OCI-M1 (cell line): ENCODE measurements at regions not wholly inside any gene's neighbourhood (a gene's known extent, or its start where the extent isn't known, plus 50 kb on each side); places are given as distances from the start of the nearest gene placed in this dataset.
"Not testable (repeated sequence)": the region's sequence is repeated elsewhere in the genome, so short reads cannot be mapped to it uniquely, and the experiment has no call there.

Experiments
- DNase-seq: peaks from one replicate; lab custom pipeline; 2025; lab: John Stamatoyannopoulos, UW

DNA sequence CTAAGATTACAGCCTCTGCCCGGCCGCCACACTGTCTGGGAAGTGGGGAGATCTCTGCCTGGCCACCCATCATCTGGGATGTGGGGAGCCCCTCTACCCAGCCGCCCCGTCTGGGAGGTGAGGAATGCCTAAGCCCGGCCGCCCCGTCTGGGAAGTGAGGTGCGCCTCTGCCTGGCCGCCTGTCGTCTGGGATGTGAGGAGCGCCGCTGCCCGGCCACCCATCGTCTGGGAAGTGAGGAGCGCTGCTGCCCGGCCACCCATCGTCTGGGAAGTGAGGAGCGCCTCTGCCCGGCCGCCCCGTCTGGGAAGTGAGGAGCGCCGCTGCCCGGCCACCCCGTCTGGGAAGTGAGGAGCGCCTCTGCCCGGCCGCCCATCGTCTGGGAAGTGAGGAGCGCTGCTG is 135.9 kb upstream of the PROKR2 start:
- not testable (repeated sequence) for DNase-seq

DNA sequence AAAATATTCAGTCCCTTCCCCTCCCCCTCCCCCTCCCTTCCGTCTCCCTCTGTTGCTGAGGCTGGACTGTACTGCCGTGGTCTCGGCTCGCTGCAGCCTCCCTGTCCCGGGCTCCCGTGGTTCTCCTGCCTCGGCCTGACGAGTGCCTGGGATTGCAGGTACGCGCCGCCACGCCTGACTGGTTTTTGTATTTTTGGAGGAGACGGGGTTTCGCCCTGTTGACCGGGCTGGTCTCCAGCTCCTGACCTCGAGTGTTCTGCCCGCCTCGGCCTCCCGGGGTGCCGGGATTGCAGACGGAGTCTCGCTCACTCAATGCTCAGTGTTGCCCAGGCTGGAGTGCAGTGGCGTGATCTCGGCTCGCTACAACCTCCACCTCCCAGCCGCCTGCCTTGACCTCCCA is 135.5 kb upstream of the PROKR2 start:
- not testable (repeated sequence) for DNase-seq

DNA sequence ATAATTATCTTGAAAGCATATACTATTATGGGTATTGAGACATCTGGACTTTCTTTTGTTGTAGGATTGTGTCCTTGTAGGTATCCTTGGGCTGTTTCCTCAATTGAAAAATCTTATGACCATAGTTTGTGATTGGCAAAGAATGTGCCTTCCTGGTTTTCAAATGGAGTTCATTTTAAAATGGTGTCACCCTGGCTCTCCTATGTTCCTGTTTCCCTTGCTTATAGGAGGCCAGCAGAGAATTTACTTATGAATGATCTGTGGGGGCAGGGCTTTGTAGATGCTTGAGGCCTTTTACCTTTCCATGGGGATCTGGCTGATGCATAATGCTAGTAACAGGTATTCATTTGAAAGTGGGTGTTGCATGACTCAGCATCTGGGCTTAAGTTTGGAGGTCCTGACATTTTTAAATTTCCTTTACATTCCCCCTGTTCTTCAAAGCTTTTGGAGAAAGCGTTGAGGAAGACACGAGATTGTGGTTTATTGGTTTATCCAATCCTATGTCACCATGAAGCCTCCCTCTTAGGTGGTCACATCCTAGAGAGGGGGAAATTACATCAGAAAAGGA is 135.0 kb upstream of the PROKR2 start:
- DNase-seq: no peak

DNA sequence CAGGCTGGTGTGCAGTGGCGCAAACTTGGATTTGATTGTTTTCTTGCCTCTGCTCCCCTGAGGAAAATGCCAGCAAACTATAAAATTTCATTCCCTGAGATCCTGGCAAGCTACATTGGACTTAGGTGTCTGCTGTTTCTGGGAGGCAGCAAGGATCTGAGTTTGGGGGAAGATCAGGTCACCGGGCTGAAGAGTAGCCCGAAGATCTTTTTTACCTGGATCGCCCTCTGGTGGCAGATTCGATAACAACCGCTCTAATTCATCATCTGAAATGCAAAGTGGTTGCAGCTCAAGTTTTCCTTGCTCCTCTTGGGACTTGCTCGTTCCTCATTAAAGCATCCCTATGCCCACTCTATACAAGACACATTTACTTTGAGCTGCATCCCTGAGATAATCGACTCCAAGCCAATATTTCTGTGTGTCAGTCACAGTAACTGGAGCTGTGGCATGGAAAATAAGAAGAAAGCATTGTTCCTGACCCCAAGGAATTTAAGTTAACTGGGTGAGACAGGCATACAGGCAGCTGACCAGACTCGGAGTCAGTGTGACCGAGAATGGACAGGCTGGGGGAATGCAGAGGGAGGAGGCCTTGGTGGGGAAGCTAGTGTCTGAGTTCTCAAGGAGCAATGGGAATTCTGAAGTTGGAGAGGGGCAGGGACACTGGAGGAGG is 131.8 kb upstream of the PROKR2 start:
- peak; percentile 69 for DNase-seq

DNA sequence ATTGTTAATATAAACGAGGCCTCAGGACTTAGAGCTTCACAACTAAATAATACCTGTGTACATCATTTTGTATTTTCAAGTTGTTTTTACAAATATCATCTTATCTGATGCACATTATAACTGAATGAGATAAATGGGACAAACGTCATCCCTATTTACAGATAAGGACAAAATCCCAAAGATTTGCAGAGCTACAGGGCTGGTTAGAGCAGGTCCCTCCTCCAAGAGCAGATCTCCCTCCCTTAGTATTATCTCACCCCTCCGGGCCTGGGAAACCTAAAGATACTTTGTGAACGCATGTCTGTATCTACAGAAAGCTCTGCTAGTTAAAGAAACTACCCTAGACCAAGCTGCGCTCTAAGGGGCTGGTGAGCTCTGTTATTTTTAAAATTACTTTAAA is 130.4 kb upstream of the PROKR2 start:
- no peak for DNase-seq

DNA sequence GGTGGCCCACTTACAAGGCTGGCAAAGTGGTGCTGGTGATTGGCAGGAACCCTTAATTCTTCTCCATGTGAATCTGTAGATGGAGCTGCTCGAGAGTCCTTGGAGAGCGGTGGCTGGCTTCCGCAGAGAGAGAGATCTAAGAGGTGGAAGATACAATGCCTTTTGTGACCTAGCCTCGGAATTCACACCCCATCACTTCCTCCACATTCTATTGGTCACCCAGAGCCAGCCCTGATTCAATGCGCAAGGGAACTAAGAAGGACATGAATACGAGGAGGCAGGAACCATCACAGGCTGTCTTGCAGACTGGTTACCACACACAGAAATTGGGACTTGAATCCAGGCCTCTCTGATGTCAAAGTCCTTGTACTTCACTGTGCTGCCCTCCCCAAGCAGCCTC is 128.9 kb upstream of the PROKR2 start:
- DNase-seq: no peak

DNA sequence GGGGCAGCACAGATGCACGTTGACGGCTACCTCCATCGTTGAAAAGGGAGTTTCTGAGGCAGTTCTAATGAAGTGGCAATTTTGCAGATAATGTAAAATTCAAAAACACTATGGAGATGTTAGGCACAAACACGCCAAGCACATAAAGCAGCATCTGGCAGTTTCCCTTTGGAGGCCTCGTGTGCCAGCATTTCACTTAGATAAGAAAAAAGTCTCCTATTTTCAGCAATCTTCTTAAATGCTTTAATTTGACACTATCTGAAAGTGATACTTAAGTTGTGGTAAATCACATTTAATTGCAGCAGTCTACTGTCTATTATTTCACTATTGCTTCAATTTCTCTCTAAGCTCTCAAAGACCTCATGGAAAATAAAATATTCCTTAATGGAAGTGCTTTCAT is 125.3 kb upstream of the PROKR2 start:
- DNase-seq: no peak

DNA sequence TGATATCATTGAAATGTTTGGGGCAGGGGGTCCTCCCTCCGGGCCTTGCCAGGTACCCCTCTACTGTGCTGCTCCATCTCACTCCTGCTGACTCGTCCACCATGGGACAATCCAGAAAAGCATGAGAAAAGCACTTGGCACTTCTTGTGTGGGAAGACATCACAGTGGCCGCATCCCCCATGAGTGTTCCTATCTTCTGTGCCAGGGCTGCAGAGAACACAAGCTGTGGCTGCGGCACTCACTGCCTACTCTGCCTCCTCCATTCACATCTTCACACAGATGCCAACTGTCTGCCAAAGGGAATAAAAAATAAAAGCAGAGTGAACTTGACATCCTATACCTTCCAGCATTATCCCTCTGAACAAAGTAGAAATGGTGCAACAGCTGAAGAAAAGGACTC is 117.4 kb upstream of the PROKR2 start:
- DNase-seq: no peak

DNA sequence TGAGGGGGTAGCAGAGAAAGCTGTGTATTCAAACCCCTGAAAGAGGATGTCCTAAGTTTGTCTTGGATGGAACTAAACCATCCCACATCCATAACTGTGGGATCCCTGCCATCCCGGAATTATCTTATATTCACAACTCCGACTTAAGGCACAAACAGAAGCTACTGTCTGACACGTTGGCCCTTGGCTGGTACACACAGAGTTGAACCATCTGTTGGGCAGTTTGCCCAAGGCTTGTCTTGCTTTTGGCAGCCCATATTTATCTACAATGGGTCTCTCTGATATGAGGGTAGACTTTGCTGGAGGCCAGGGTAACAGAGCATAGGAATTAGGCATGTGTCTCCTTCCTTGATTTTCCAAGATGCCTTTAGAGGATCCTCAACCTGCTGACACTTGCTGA is 116.6 kb upstream of the PROKR2 start:
- DNase-seq: no peak

DNA sequence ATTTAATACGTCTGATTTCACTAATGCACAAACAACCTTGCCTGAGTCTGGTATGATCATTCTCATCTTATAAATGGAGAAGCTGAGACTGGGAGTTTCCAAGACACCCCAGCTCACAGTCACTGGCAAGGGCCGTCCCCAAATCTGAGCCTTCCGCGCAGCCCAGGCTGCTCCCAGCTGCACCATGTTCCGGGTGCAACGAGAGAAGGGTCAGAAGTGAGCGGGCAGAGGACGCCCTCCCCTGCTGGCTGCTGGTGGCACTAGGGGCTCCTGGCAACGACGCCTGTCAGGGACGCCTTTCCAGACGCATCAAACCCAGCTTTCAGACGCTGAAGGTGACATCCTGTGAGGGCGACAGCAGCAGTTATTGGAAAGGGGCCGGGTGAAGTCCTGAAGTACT is 115.3 kb upstream of the PROKR2 start:
- DNase-seq: no peak

DNA sequence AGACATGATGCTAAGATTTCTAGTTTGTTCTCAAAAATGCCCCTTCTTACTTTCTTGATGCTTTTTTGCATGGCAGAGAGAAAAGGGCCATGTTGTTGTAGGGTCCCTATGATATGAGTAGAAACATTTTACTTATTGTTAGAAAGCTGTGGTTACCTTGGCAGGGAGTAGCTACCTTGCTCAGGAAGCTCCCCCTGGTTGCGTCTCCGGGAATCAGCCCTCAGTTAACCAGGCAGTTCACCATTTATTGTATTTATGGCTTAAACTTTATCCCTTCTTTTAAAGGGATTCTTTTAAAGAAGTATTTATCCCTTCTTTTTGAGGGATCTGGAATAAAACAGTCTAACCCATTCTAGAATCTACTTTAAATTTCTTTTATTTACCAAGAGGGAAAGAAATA is 113.9 kb upstream of the PROKR2 start:
- DNase-seq: no peak

DNA sequence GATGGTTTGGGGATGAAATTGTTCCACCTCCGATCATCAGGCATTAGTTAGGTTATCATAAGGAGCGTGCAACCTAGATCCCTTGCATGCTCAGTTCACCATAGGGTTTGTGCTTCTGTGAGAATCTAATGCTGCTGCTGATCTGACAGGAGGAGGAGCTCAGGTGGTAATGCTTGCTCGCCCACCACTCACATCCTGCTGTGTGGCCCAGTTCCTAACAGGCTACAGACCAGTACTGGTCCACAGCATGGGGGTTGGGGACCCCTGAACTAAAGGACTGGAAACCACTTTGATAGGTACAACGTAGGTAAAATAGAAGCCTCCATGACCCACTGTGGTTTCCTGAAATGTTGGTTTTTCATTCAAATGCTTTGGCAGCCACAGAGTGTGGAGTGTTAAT is 109.3 kb upstream of the PROKR2 start:
- no peak for DNase-seq

DNA sequence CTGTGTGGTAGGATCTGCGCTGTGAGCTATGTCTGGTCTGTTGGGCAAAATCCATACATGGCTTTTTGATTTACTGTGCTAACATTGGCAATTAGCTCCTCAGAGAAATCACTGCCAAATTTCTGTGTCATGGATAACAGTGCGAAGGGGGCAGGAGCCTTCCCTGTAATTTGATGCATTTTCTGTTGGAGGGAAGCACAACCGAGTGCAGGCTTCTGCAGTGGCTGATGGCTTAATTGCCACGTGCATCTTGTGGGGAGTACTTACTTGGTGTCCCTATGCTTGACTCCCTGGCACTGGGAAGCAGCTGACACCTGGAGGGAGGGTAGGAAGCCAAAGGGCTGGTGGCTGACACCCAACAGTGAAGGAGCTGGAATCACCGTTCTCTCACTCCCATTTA is 99.3 kb upstream of the PROKR2 start:
- DNase-seq: no peak

DNA sequence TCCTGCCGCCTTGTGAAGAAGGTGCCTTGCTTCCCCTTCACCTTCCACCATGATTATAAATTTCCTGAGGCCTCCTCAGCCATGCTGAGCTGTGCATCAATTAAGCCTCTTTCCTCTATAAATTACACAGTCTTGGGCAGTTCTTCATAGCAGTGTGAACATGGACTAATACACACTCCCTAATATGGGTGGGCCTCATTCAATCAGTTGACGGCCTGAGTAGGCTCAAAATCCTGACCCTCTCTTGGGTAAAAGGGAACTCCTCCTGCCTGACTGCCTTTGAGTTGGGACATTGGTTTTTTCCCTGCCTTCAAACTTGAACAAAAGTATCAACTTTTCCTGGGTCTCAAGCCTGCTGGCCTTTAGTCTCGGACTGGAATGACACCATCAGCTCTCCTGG is 96.6 kb upstream of the PROKR2 start:
- no peak for DNase-seq

DNA sequence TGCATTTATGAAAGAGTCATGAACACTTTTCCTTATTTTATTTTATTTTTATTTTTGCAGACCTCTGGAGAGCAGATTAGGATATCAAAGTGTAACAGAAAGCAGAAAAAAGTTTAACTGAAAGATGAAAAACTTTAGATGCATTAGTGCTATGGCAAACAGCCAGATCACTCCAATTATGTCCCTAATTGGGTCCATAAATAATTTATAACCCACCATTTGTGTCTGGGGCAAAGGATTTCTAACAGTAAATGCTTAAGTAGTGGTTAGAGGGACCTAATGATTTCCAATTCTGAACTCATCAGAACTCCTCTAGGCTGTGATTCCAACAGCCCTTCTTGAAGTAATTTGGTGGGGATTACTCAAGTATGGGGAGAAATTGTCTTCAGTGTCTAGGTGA is 93.7 kb upstream of the PROKR2 start:
- DNase-seq: no peak

DNA sequence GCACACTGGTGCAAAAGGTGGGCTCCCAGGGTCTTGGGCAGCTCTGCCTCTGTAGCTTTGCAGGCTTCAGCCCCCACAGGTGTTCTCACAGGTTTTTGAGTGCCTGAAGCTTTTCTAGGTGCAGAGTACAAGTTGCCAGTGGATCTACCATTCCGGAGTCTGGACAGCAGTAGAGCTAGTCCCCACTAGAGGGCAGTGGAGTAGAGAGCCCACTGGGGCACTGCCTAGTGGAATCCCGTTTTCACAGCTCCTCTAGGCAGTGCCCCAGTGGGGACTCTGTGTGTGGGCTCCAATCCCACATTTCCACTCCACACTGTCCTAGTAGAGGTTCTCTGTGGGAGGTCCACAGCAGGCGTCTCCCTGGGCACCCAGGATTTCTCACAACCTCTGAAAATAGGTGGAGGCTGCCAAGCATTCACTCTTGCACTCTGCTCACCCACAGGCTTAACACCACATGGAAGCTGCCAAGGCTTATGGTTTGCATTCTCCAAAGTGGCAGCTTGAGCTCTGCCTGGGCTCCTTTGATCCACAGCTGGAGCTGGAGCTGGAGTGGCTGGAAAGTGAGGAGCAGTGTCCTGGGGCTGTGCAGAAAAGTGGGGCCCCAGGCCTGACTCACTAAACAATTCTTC is 86.3 kb upstream of the PROKR2 start:
- peak; percentile 63 for DNase-seq

DNA sequence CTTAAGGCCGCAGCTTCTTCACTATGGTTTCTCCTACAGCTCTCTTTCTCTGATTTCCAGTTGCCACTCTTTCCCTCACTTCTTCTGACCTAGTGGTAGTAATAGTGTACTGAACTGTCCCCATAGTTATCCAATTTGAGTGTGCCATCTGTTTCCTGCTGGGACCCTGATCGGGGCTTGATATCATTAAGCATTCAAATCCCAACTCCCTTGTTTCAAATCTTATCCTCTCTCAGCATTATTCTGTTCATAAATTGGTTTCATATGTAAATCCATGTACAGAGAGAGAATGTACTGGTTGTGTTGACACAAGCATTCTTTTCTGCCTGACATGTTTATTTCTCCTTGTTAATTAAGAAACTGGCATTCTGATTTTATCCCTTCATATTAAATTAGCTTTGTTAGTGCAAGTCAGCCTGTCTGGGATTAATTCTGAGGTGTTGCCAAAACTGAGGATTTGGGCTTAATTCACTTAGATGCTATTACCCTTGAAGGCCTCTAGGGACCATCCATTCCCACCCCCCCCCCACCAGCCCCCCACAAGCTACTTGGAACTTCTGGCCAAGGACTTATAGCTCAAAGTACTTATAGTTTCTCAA is 84.6 kb upstream of the PROKR2 start:
- DNase-seq: no peak

DNA sequence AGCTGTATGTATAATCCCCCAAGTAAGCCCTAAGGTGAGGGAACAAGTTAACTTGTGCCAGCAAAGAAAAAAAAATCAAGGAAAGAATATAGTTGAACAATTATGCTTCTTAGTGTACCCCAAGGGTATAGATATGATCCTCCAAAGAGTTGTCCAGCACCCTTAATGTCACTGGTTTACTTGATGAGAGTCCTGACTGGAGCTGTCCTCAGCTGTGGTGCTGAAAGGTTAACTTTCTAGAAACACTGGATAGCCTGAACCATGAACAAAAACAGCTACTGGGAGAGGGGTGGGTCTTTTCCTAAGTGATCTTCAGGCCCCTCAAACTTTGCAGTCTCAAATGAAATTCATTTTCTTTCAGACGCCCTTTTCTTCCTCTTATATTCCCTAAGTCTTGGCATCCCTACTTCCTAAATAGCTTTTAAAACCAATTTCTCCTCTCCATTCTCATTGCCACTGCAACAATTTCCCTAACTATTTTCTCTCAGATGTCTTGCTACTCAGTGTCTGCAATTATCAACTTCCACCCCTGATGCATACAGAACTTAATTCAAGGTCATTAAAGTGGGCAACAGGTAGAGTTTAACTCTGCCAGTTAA is 83.5 kb upstream of the PROKR2 start:
- DNase-seq: peak; percentile 57

DNA sequence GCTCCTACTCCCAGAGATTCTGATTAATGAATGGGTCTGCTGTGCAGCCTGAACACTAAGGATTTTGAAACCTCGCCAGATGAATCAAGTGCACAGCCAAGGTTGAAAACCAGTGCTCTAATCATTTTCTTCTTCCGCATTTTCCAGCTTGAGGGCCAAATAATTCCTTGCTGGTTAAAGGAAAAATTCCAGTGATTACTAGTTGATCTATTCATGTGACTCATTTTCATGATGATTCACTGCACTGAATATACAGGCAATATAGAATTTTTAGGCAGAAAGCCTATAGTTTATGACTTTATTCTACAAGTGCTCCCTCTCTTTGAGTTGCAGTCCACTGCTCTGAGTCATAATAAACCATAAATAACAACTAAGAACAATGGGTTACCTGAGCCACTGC is 80.6 kb upstream of the PROKR2 start:
- DNase-seq: no peak

DNA sequence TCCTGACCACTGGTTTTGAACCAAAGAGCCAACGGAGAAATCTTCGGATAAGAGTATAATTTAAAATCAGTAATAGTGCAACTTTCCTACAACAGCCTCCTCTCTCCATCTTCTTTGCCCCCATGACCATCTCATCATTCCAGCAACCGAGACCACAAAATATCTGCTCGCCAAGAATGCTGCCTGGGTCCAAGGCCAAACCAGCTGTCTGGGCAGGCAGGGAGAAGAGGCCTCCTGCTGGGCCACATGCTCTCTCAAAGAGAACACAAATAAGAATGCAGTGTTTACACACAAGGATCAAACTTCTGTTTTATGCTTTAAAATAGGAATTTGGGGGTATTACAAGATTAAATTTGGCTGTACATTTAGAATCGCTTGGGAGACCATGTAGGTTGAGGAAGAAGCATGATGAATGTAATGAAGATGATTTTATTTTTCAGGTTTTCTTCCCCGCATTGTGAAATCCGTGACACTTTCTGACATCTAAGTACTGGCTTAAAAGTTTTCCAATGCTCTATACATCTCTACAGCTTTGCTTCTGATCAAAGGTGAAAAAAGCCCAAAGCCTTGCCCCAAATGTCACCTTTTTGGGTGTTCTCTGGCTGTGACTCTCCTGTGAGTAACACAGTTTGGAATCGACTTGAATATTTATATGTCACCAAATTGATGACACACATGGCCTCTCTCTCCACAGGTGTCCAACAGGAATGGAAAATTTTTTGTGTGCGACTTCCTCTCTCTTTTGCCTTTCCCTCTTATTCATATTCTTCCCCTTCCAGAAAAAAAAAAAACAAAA is 79.4 kb upstream of the PROKR2 start:
- DNase-seq: no peak

DNA sequence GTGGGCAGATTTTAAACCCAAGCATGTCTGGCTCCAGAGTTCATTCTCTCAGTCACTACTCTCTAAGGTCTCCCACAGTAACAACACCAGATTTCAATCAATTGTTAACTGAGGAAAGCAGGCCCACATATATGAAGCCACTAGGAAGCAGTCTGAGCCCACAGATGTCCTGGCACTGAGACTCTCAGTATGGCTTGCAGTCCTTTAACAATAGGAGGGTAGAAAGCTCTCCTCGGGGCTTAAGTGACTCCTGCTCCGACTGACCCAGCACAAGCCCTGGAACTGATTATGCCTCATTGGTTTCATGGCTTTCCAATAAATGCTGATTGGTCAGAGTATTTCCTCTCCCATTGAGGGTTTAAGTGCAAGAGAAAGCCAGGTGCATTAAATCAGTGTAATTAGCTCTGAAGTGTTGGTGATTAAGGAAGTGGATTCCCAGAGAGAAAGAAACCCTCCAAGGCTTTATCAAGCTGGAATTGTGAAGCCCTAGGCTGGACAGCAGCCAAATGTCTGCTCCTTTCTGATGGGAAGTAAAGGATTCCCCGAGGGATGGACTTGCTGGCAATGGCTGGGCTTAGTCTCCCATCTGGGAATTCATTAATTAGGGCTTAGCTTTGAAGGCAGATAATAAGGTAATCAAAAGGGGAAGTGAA is 76.6 kb upstream of the PROKR2 start:
- DNase-seq: no peak

DNA sequence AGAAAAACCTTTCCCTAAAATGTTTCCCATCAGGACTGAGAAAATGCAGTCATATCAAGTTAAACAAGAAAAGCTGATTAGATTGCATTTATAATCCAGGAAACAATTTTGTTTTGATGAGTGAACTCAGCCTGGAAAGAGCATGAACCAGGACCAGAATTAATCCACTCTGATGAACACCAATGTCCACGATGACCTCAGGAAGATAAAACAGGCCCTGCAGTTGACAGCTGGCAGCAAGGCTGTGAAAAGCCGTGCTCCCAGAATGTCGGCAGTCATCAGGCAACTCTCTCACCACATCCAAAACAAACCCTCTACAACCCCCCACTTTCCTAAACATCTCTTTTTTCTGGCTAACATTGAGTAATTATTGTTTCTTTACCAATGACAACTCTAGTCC is 74.0 kb upstream of the PROKR2 start:
- DNase-seq: no peak
